Urinary bladder (tissue), 4 donors: ENCODE measurements at regions not wholly inside any gene's neighbourhood (a gene's known extent, or its start where the extent isn't known, plus 50 kb on each side); places are given as distances from the start of the nearest gene placed in this dataset. TPM values are rescaled to one million over a fixed set of nuclear protein-coding genes. Genes with fewer than 3 reads are reported as not detected.

Experiments used
- DNase-seq: peaks from one replicate; pipeline ENCODE4 v3.0.0-alpha.2; 2015; ENCODE audit errors: extremely low spot score
- H3K27ac ChIP-seq: one replicate; pipeline ENCODE4 v1.5.1; 2013; ENCODE audit warnings: low read depth, mild to moderate bottlenecking, moderate library complexity
- H3K36me3 ChIP-seq: one replicate; pipeline ENCODE4 v1.6.1; 2013; ENCODE audit warnings: mild to moderate bottlenecking, moderate library complexity; ENCODE audit not compliant: insufficient read depth
- H3K4me1 ChIP-seq: one replicate; pipeline ENCODE4 v1.6.1; 2013; ENCODE audit warnings: mild to moderate bottlenecking, moderate library complexity; ENCODE audit not compliant: insufficient read depth
- H3K4me3 ChIP-seq: one replicate; pipeline ENCODE4 v1.5.1; 2013; ENCODE audit warnings: low read depth, low read length
- WGBS: extraction: QIAGEN DNeasy Blood & Tissue Kit; methylation state at CpG from one replicate; pipeline ENCODE4 v1.1.7; 2013; 5-methylcytosine and 5-hydroxymethylcytosine counted together
- small RNA-seq: library from RNA; depleted of rRNA; stranded (forward); fragments of <200 nt; gene quantifications from one replicate; pipeline ENCODE3, GENCODE V24; 2014
- donor health status: healthy with polysubstance abuse.
- donor health status: healthy.

DNA sequence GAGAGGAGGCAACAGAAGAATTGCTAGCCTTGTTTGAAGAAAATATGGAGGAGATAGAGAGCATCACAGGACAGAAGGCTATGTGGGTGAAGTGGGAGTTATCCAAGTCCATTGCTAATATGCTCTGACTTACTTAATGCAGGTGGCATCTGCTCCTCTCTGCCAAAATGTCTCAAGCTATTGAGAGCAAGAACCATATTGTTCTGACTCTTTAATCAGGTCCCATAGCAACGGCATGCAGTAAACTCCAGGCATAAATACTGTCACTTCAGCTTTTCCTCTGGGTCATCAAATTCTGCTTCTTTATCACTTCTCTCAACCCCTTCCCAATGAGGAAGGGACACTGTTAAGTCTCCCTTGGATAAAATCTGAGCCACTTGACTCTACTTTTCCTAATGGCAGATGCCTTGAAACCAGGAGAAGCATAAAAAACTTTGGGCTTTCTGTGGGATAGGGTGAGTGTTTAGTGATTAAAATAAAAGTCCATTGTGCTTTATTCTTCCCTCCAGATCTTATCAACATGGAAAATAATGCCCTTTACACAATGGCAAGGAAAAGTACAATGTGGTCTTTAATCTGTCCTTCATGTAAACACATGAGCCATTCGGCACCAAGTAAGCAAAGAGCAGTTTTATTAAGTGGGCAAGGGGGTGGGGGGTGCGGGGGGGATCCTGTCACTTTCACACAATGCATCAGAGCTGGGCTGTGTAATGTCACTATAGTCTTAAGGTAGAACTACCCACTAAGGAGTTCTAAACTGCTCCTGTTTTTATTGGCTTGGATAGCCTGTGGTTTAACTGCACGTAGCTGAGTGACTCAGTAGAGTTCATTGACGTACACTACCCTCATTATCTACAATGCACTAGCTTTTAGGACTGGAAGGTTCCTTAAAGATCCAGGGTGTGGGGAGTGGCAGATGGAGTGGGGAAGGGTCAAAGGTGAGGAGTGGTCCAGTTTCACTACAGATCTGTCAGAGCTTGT lies 71.0 kb upstream of the TARS1 start:
- Histone ChIP-seq H3K4me1 (no peaks in the 10 kb centered on the region), H3K36me3 (no peaks in the 10 kb centered on the region), H3K4me3 (no peak overlapping the region), H3K27ac (no peak overlapping the region)
- WGBS: 43% methylated on average over 5 of the region's 5 CpGs
- no peak for DNase-seq

DNA sequence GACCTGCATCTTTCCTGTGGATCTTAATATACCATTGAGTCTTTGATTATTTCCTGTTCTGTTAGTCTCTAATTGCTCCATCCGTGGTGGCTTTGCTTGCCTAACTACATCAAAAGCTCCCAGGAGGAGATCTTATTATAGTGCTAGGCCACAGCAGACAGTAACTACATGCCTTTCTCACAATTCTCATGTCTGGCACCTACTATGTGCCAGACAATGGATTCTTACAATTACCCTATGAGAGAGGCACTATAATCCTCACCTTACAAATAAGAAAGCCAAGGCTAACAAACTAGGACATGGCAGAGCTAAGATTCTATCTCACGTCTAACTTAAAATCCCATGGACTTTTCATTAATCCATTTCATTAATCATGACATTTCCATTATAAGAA lies 70.3 kb upstream of the TARS1 start:
- DNase-seq: no peak
- H3K4me3 ChIP-seq: no peak overlapping the region
- H3K27ac ChIP-seq: no peak overlapping the region
- WGBS: 75% methylated on average over 2 of the region's 2 CpGs
- no peaks in the 10 kb centered on the region for H3K4me1 ChIP-seq
- H3K36me3 ChIP-seq: no peaks in the 10 kb centered on the region

DNA sequence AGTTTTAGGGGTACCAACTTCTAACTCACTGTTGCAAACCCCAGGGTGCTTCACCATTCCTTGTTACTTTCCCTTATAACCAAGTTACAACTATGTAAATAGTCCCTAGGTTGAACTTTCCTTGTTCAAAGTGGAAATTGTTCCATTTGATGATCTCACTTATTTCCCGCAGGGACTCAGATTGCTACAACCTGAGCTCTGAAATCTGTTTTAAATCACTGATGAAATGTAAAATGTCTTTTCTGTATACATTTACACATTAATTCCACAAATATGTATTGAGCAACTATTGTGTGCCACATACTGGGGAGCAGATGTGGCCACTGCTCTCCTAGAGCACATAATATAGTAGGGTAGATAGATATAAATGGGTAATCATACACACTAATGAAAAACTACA lies 69.1 kb upstream of the TARS1 start:
- no peak overlapping the region for H3K27ac ChIP-seq
- no peak for DNase-seq
- no peaks in the 10 kb centered on the region for H3K36me3 ChIP-seq
- no peak overlapping the region for H3K4me3 ChIP-seq
- H3K4me1 ChIP-seq: no peaks in the 10 kb centered on the region
- WGBS: 95% methylated on average over 1 of the region's 1 CpG

DNA sequence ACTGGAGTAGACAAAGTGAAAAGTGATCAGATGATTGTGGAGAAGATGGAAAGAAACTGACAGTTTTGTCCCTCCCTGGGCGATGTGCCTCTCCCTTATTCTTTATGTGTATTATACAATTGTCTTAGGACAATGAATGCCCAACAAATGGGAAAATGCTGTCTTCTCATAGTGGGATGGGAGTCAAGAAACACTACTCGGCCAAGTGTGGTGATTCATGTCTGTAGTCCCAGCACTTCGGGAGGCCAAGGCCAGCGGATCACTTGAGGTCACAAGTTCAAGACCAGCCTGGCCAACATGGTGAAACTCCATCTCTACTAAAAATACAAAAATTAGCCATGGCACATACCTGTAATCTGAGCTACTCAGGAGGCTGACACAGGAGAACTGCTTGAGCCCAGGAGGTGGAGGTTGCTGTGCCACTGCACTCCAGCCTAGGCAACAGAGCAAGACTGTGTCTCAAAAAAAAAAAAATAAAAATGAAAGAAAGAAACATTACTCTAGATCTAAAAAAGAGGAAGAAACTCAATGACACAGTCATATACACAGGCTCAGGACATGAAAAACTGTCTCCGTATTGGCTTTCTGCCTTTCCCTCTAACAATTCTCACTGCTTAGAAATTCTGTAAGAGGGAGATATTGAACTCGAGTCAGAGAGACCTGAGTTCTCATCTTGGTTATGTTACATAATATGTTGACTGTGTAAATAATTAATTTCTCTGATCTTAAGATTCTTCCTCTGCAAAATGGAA lies 67.9 kb upstream of the TARS1 start:
- H3K27ac ChIP-seq: no peak overlapping the region
- H3K4me1 ChIP-seq: no peaks in the 10 kb centered on the region
- DNase-seq: no peak
- WGBS: 89% methylated on average over 6 of the region's 6 CpGs
- no peaks in the 10 kb centered on the region for H3K36me3 ChIP-seq
- H3K4me3 ChIP-seq: no peak overlapping the region

DNA sequence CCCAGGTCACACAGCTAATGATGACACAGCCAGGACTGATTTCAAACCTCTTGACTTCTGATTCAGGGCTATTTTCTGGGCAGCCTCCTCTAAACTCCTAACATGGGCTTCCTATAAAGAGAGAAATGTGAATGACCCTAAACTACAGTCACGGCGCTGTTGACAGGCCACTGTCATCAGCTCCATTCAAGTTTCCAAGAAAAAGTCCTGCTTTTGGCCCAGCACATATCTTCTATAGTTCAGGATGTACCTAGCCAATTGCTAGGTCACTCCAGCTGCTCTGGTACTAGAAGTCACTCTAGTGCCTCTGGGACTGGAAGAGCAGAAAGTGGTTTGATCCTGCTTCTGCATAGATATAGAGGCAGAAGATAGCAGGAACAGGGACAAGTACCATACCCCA lies 64.9 kb upstream of the TARS1 start:
- DNase-seq: no peak
- no peak overlapping the region for H3K27ac ChIP-seq
- no peaks in the 10 kb centered on the region for H3K4me1 ChIP-seq
- no peaks in the 10 kb centered on the region for H3K36me3 ChIP-seq
- no peak overlapping the region for H3K4me3 ChIP-seq
- 82% methylated on average over 2 of the region's 2 CpGs for WGBS

DNA sequence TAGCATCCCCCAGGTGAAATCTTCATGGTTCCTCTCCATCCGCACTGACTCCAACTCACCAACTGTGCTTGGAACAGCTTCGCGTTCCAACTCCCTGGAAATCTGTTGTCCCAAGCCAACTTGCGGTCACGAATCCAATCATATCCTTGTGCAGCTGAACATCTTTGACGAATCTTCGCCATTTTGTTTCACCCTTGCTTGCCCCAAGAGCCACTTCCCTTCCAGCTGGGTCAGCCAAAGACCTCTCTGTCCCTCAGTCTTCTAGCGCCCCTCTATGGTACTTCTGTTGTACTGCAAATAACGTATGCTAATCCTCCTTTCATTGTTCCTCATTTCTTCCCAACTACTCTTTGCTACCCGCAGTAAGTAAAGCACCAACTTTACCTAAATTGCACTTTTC lies 61.0 kb upstream of the TARS1 start:
- Histone ChIP-seq H3K4me1 (no peaks in the 10 kb centered on the region), H3K36me3 (no peaks in the 10 kb centered on the region), H3K27ac (no peak overlapping the region), H3K4me3 (no peak overlapping the region)
- DNase-seq: no peak
- 73% methylated on average over 10 of the region's 10 CpGs for WGBS

DNA sequence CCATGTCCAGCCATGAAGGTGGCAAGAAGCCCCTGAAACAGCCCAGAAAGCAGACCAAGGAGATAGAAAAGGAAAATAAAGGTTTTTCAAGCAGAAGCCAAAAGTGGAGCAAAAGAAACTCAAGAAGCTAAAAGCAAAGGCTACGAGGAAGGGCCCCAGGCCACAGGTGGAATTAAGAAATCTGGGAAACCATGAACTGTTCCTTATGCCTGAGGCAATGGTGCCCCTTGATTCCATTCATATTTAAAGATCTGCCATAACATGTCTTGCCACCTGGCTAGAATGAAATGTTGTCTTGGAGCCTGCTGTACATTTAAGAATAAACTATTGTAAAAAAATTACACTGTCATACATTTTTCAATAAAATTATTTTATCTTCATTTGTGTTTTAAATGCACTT lies 59.5 kb upstream of the TARS1 start:
- WGBS: 73% methylated on average over 1 of the region's 1 CpG
- Histone ChIP-seq H3K4me1 (no peaks in the 10 kb centered on the region), H3K27ac (no peak overlapping the region), H3K4me3 (no peak overlapping the region), H3K36me3 (no peaks in the 10 kb centered on the region)
- DNase-seq: no peak

Small RNA genes in the stretch of these regions (small RNA-seq; reads per million reads assigned to genes)
- not detected for gene AC010343.2
- not detected for gene AC025459.1
